ENCODE measurements at regions not wholly inside any gene's neighbourhood (a gene's known extent, or its start where the extent isn't known, plus 50 kb on each side); places are given as distances from the start of the nearest gene placed in this dataset.

DNA sequence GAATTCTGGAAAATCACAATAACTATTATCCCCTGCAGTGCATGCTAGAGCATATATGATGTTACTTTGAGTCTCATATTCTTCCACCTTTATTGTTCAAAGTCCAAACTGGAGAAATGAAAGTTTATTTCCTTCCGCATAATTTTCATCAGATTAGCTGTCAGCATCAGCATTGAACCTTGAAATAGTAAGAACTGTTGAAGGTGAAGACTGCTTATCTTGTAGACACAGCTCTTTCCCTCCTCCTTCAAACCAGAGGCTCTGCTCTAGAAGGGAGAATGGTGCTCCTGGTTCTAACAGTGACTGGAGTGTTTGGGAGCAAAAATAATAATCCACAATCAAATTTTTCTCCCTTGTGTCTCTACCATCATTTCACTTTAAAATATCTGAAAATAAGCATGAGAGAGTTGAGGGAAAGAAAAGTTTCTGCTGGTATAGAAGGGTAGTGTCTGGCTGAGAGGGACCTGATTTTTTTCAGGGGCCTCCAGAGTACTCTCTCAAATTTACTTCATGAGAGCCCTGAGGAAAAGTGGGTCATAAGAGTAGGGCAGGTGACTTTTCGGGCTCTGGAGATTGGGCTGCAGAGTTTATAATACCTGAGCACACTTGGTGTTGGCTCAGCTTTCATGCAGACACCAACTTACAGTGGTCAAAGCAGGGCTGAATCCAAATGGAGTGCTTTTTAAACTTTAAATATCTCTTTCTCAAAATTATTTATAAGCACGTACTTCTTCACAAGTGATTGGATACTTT, 170.4 kb downstream of the ZDHHC21 start (continued):
- TF ChIP-seq, protein P1, sequence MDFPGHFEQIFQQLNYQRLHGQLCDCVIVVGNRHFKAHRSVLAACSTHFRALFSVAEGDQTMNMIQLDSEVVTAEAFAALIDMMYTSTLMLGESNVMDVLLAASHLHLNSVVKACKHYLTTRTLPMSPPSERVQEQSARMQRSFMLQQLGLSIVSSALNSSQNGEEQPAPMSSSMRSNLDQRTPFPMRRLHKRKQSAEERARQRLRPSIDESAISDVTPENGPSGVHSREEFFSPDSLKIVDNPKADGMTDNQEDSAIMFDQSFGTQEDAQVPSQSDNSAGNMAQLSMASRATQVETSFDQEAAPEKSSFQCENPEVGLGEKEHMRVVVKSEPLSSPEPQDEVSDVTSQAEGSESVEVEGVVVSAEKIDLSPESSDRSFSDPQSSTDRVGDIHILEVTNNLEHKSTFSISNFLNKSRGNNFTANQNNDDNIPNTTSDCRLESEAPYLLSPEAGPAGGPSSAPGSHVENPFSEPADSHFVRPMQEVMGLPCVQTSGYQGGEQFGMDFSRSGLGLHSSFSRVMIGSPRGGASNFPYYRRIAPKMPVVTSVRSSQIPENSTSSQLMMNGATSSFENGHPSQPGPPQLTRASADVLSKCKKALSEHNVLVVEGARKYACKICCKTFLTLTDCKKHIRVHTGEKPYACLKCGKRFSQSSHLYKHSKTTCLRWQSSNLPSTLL (IDR thresholded peaks at IDR 0.05): no peak
- TF ChIP-seq EHMT2 (IDR thresholded peaks at IDR 0.05) (0 out of 2 replicates have a peak, but pooled peaks have one; percentile 12), POU5F1 (IDR thresholded peaks at IDR 0.05; ENCODE audit: borderline replicate concordance, low read depth, low read length, partially characterized antibody) (no peak), DIDO1 (tag; IDR thresholded peaks at IDR 0.05; ENCODE audit: low read depth) (no peak), NFXL1 (CRISPR knock-in tag; IDR thresholded peaks at IDR 0.05) (no peak), MXI1 (IDR thresholded peaks at IDR 0.05; ENCODE audit: low read depth, low read length) (no peak), MED1 (CRISPR knock-in tag; IDR thresholded peaks at IDR 0.05; ENCODE audit: borderline replicate concordance) (no peak), KLF13 (tag; IDR thresholded peaks at IDR 0.05; ENCODE audit: borderline replicate concordance, low read depth) (no peak), ASH1L (IDR thresholded peaks at IDR 0.05; ENCODE audit: borderline replicate concordance, low read depth, partially characterized antibody) (no peak), ZNF408 (CRISPR knock-in tag; IDR thresholded peaks at IDR 0.05; ENCODE audit: low read depth) (no peak)
- TF ChIP-seq, protein P2, sequence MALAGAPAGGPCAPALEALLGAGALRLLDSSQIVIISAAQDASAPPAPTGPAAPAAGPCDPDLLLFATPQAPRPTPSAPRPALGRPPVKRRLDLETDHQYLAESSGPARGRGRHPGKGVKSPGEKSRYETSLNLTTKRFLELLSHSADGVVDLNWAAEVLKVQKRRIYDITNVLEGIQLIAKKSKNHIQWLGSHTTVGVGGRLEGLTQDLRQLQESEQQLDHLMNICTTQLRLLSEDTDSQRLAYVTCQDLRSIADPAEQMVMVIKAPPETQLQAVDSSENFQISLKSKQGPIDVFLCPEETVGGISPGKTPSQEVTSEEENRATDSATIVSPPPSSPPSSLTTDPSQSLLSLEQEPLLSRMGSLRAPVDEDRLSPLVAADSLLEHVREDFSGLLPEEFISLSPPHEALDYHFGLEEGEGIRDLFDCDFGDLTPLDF (CRISPR knock-in tag; IDR thresholded peaks at IDR 0.05): no peak
- TF ChIP-seq, protein P3, sequence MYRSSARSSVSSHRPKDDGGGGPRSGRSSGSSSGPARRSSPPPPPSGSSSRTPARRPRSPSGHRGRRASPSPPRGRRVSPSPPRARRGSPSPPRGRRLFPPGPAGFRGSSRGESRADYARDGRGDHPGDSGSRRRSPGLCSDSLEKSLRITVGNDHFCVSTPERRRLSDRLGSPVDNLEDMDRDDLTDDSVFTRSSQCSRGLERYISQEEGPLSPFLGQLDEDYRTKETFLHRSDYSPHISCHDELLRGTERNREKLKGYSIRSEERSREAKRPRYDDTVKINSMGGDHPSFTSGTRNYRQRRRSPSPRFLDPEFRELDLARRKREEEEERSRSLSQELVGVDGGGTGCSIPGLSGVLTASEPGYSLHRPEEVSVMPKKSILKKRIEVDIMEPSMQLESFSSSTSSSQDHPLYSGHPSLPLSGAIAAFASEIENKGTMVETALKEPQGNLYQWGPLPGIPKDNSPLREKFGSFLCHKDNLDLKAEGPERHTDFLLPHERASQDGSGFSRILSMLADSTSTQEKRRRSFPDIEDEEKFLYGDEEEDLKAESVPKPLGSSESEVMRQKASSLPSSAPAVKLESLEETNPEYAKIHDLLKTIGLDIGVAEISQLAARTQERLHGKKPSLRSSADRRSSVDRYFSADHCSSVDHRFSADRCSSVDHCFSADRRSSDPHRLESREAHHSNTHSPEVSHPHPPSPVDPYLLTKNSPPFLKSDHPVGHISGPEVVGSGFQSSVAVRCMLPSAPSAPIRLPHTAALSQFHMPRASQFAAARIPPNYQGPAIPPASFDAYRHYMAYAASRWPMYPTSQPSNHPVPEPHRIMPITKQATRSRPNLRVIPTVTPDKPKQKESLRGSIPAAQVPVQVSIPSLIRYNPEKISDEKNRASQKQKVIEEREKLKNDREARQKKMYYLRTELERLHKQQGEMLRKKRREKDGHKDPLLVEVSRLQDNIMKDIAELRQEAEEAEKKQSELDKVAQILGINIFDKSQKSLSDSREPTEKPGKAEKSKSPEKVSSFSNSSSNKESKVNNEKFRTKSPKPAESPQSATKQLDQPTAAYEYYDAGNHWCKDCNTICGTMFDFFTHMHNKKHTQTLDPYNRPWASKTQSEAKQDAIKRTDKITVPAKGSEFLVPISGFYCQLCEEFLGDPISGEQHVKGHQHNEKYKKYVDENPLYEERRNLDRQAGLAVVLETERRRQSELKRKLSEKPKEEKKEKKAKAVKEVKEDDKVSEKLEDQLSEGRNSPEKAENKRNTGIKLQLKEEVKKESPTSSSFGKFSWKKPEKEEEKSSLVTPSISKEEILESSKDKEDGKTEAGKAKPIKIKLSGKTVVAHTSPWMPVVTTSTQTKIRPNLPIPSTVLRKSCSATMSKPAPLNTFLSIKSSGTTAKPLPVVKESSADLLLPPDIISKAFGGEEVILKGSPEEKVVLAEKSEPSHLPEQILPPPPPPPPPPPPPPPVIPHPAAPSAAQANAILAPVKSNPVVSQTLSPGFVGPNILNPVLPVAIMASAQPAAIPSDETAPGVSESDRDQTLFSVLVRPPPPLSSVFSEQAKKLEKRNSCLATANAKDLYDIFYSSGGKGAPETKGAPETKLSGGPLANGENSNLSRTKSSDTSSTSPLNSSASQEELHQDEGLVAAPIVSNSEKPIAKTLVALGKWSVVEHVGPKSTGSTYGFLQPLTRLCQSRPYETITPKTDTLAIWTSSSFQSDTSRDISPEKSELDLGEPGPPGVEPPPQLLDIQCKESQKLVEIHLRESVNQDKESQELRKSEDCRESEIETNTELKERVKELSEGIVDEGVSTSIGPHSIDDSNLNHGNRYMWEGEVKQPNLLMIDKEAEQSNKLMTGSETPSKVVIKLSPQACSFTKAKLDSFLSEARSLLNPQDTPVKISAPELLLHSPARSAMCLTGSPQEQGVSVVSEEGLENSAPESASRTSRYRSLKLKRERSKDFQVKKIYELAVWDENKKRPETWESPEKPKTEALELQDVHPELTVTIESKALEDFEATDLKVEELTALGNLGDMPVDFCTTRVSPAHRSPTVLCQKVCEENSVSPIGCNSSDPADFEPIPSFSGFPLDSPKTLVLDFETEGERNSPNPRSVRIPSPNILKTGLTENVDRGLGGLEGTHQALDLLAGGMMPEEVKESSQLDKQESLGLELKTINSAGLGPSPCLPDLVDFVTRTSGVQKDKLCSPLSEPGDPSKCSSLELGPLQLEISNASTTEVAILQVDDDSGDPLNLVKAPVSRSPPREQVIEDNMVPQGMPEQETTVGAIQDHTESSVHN (IDR thresholded peaks at IDR 0.05; ENCODE audit: borderline replicate concordance in 1 of 2, low read depth in 1 of 2): no peak
- TF ChIP-seq, protein P4, sequence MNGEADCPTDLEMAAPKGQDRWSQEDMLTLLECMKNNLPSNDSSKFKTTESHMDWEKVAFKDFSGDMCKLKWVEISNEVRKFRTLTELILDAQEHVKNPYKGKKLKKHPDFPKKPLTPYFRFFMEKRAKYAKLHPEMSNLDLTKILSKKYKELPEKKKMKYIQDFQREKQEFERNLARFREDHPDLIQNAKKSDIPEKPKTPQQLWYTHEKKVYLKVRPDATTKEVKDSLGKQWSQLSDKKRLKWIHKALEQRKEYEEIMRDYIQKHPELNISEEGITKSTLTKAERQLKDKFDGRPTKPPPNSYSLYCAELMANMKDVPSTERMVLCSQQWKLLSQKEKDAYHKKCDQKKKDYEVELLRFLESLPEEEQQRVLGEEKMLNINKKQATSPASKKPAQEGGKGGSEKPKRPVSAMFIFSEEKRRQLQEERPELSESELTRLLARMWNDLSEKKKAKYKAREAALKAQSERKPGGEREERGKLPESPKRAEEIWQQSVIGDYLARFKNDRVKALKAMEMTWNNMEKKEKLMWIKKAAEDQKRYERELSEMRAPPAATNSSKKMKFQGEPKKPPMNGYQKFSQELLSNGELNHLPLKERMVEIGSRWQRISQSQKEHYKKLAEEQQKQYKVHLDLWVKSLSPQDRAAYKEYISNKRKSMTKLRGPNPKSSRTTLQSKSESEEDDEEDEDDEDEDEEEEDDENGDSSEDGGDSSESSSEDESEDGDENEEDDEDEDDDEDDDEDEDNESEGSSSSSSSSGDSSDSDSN (IDR thresholded peaks at IDR 0.05; ENCODE audit: borderline replicate concordance in 1 of 2, low read depth in 2 of 2, low read length in 2 of 2): no peak

Measured in K562 (cell line).